GM21576 (cell line): ENCODE measurements at regions not wholly inside any gene's neighbourhood (a gene's known extent, or its start where the extent isn't known, plus 50 kb on each side); places are given as distances from the start of the nearest gene placed in this dataset.

ENCODE experiments used
- ATAC-seq: cut with Tn5 transposase; IDR thresholded peaks from one replicate; pipeline ENCODE4 v1.9.1; 2021; ENCODE audit warnings: mild to moderate bottlenecking, moderate library complexity; ENCODE audit not compliant: unreplicated experiment

GRCh38 chr2:122098306-122098705, 342.9 kb downstream of the TSN start:
- ATAC-seq, result no peak

- ATAC-seq, result no peak
Measured at GRCh38 chr2:122100346-122100745, 344.9 kb downstream of the TSN start.

- ATAC-seq, result no peak
Measured at GRCh38 chr2:122100756-122101155, 345.3 kb downstream of the TSN start.

- ATAC-seq, result no peak
Measured at GRCh38 chr2:122101319-122101718, 345.9 kb downstream of the TSN start.

- ATAC-seq, result no peak
Measured at GRCh38 chr2:122105171-122105876, 349.9 kb downstream of the TSN start.

GRCh38 chr2:122105877-122106206, 350.4 kb downstream of the TSN start:
- no peak for ATAC-seq

GRCh38 chr2:122108186-122108585, 352.7 kb downstream of the TSN start:
- ATAC-seq, result no peak

- no peak for ATAC-seq
Measured at GRCh38 chr2:122112216-122113005, 357.0 kb downstream of the TSN start.

- no peak for ATAC-seq
Measured at GRCh38 chr2:122114421-122114820, 359.0 kb downstream of the TSN start.

- no peak for ATAC-seq
Measured at GRCh38 chr2:122117371-122117770, 361.9 kb downstream of the TSN start.

- no peak for ATAC-seq
Measured at GRCh38 chr2:122129399-122129798, 373.9 kb downstream of the TSN start.

- ATAC-seq, result no peak
Measured at GRCh38 chr2:122132147-122132691, 376.8 kb downstream of the TSN start.

GRCh38 chr2:122135021-122135937, 379.8 kb downstream of the TSN start:
- no peak for ATAC-seq

- ATAC-seq, result peak; percentile 93
Measured at GRCh38 chr2:122136056-122136455, 380.6 kb downstream of the TSN start.

GRCh38 chr2:122138561-122138960, 383.1 kb downstream of the TSN start:
- ATAC-seq, result no peak

GRCh38 chr2:122139739-122140420, 384.4 kb downstream of the TSN start:
- no peak for ATAC-seq

GRCh38 chr2:122144884-122145283, 389.4 kb downstream of the TSN start:
- no peak for ATAC-seq

- no peak for ATAC-seq
Measured at GRCh38 chr2:122145856-122146255, 390.4 kb downstream of the TSN start.

GRCh38 chr2:122148128-122148767, 392.8 kb downstream of the TSN start:
- ATAC-seq, result no peak
